HepG2 (cell line): ENCODE measurements at regions not wholly inside any gene's neighbourhood (a gene's known extent, or its start where the extent isn't known, plus 50 kb on each side); places are given as distances from the start of the nearest gene placed in this dataset.

ENCODE experiments used
- ATAC-seq: fragments of 200-7000 bp; cut with Tn5 transposase; 3 replicates; pipeline ENCODE4 v1.9.1; 2020; ENCODE audit warnings: mild to moderate bottlenecking, moderate library complexity
- BruUV-seq: library from RNA; stranded (reverse); fragments of 400-500 nt; replicated peaks from 2 replicates; lab custom pipeline; 2021; lab: Mats Ljungman, UMichigan
- CTCF ChIA-PET: fragments of 300-600 bp; formaldehyde crosslinking; extraction: SDS; loops from one replicate; lab custom pipeline; 2021; ENCODE audit warnings: low total read pairs, inconsistent platforms, low intra/inter-chr PET ratio; lab: Yijun Ruan, JAX
- POLR2A ChIA-PET: fragments of 350-600 bp; sonication (Branson Sonifier 250); formaldehyde crosslinking; loops from one replicate; lab custom pipeline; 2020; ENCODE audit warnings: antibody characterized with exemption, inconsistent platforms; lab: Yijun Ruan, JAX
- DNase-seq: peaks from one replicate; pipeline ENCODE4 v3.0.0-alpha.2; 2015; ENCODE audit warnings: low spot score
- FAIRE-seq: peaks from 3 replicates; lab custom pipeline; 2011; peaks lifted over from hg19 to GRCh38; lab: Jason Lieb, UNC
- H2AFZ ChIP-seq: one replicate; pipeline ENCODE4 v1.6.1; 2011; ENCODE audit warnings: low read length, inconsistent platforms
- H3K27ac ChIP-seq: fragments of 300-600 bp; 3 replicates; pipeline ENCODE4 v1.8.0; 2011; ENCODE audit warnings: mixed run types, mild to moderate bottlenecking, mixed read lengths, low read length, inconsistent platforms; ENCODE audit not compliant: insufficient read depth; ENCODE audit errors: extremely low read length
- H3K27me3 ChIP-seq, 2 experiments: fragments of 200-600 bp in 1 of 2; 2 replicates in 1 of 2; 3 replicates in 1 of 2; pipeline versions ENCODE4 v1.6.0 to v1.8.0; 2011; ENCODE audit warnings: low read length in 2 of 2, mild to moderate bottlenecking in 2 of 2, moderate library complexity in 2 of 2, inconsistent platforms in 1 of 2; ENCODE audit not compliant: insufficient read depth in 2 of 2, control insufficient read depth in 1 of 2
- H3K36me3 ChIP-seq, 2 experiments: fragments of 200-600 bp in 1 of 2; replicated peaks in 1 of 2; 2 replicates in 1 of 2; 3 replicates in 1 of 2; pipeline versions ENCODE4 v1.5.1 to v1.8.0; 2011; ENCODE audit warnings: low read length in 2 of 2, inconsistent platforms in 1 of 2; ENCODE audit not compliant: insufficient read depth in 2 of 2, control insufficient read depth in 1 of 2
- H3K4me1 ChIP-seq: 2 replicates; pipeline ENCODE4 v1.5.1; 2012; ENCODE audit warnings: low read length, inconsistent platforms; ENCODE audit not compliant: insufficient read depth
- H3K4me2 ChIP-seq: 2 replicates; pipeline ENCODE4 v1.6.0; 2011; ENCODE audit warnings: low read depth, low read length, inconsistent platforms
- H3K4me3 ChIP-seq, 3 experiments: fragments of 200-600 bp in 1 of 3; sonication (generic), shearing (Covaris generic) in 1 of 3; replicated peaks in 1 of 3; 2 replicates each; pipeline ENCODE4 v1.5.1; 2011 to 2016; ENCODE audit warnings: low read length in 3 of 3, inconsistent platforms in 2 of 3, low read depth in 2 of 3, mild to moderate bottlenecking in 2 of 3, control low read depth in 1 of 3, mixed read lengths in 1 of 3; ENCODE audit not compliant: insufficient read depth in 1 of 3
- H3K79me2 ChIP-seq: one replicate; pipeline ENCODE4 v1.6.1; 2011; ENCODE audit warnings: low read length, inconsistent platforms; ENCODE audit not compliant: insufficient read depth
- H3K9ac ChIP-seq: 2 replicates; pipeline ENCODE4 v1.6.0; 2011; ENCODE audit warnings: mild to moderate bottlenecking, low read depth, low read length, inconsistent platforms; ENCODE audit not compliant: insufficient read depth
- H3K9me3 ChIP-seq: 2 replicates; pipeline ENCODE4 v1.5.1; 2012; ENCODE audit warnings: mild to moderate bottlenecking, low read length
- H4K20me1 ChIP-seq: 2 replicates; pipeline ENCODE4 v1.6.0; 2011; ENCODE audit warnings: inconsistent platforms, mild to moderate bottlenecking, low read length, moderate library complexity; ENCODE audit not compliant: insufficient read depth
- DZIP1 ChIP-seq: sonication (generic); formaldehyde crosslinking; IDR thresholded peaks from 2 replicates; pipeline ENCODE4 v1.5.0; 2020; ENCODE audit warnings: mild to moderate bottlenecking, missing genetic modification reagents
- ERF ChIP-seq: IDR thresholded peaks from 2 replicates; pipeline ENCODE4 v1.6.1; 2018; ENCODE audit warnings: missing biosample characterization, missing genetic modification reagents
- HDAC1 ChIP-seq: sonication (generic); formaldehyde crosslinking; IDR thresholded peaks from 2 replicates; pipeline ENCODE4 v1.5.1; 2020; ENCODE audit warnings: mild to moderate bottlenecking, missing genetic modification reagents
- TFDP1 ChIP-seq: IDR thresholded peaks from 2 replicates; pipeline ENCODE4 v1.6.1; 2016; ENCODE audit warnings: missing compliant biosample characterization, missing genetic modification reagents, borderline replicate concordance
- TRIM22 ChIP-seq: fragments of 450-650 bp; IDR thresholded peaks from 2 replicates; pipeline ENCODE4 v1.6.1; 2017
- WIZ ChIP-seq: sonication (generic); formaldehyde crosslinking; IDR thresholded peaks from 2 replicates; pipeline ENCODE4 v1.5.1; 2020; ENCODE audit warnings: mild to moderate bottlenecking, missing genetic modification reagents
- YEATS4 ChIP-seq: sonication (generic); formaldehyde crosslinking; IDR thresholded peaks from 2 replicates; pipeline ENCODE4 v1.4.0; 2020; ENCODE audit warnings: missing genetic modification reagents, borderline replicate concordance
- ZBTB14 ChIP-seq: sonication (generic); formaldehyde crosslinking; IDR thresholded peaks from 2 replicates; pipeline ENCODE4 v1.4.0; 2020; ENCODE audit warnings: missing genetic modification reagents
- ZHX2 ChIP-seq, 2 experiments: sonication (generic) in 1 of 2; formaldehyde crosslinking in 1 of 2; IDR thresholded peaks; 2 replicates each; pipeline versions ENCODE4 v1.6.1 to v1.9.0; 2014 to 2022; ENCODE audit warnings: antibody characterized with exemption in 1 of 2, borderline replicate concordance in 1 of 2, inconsistent platforms in 1 of 2, low read depth in 1 of 2, missing genetic modification reagents in 1 of 2
- ZNF180 ChIP-seq: sonication (generic); formaldehyde crosslinking; IDR thresholded peaks from 2 replicates; pipeline ENCODE4 v1.4.0; 2020; ENCODE audit warnings: low read depth, missing genetic modification reagents, borderline replicate concordance
- ZNF839 ChIP-seq: sonication (generic); formaldehyde crosslinking; IDR thresholded peaks from 2 replicates; pipeline ENCODE4 v1.4.0; 2020; ENCODE audit warnings: missing genetic modification reagents, mild to moderate bottlenecking, borderline replicate concordance
- ZSCAN30 ChIP-seq: sonication (generic); formaldehyde crosslinking; IDR thresholded peaks from 2 replicates; pipeline ENCODE4 v1.5.0; 2020; ENCODE audit warnings: mild to moderate bottlenecking, missing genetic modification reagents
- WGBS: methylation state at CpG from one replicate; pipeline ENCODE4 v1.1.6; 2017; ENCODE audit warnings: low lambda C conversion rate; 5-methylcytosine and 5-hydroxymethylcytosine counted together
- in situ Hi-C: cut with HindIII; loops from 2 replicates; pipeline ENCODE4 v1.10.0; 2017; ENCODE audit warnings: low pct_unique_long_range_greater_than_20kb; ENCODE audit not compliant: extremely low pct_ligation_motif_present
- intact Hi-C: fragments of 100-400 bp; cut with micrococcal nuclease; formaldehyde crosslinking; loops from one replicate; pipeline ENCODE4 v1.10.0; 2022; ENCODE audit not compliant: unreplicated experiment

GRCh38 chr5:102622262-102622661 is 123.5 kb upstream of the SLCO6A1 start:
- intact Hi-C loops (no loop called here), in situ Hi-C loops (no loop called here)
- FAIRE-seq (no peak), ATAC-seq (no peak), DNase-seq (no peak)
- no peaks in the 10 kb centered on the region for H3K79me2 ChIP-seq
- H3K4me2 ChIP-seq: no peak overlapping the region
- H3K36me3 ChIP-seq: no peaks in the 10 kb centered on the region
- H3K27ac ChIP-seq: no peak overlapping the region
- ChIA-PET POLR2A (no interaction called here), CTCF (no interaction called here)
- BruUV-seq: no TSS peak
- H3K9ac ChIP-seq: no peak overlapping the region
- no peaks in the 10 kb centered on the region for H3K9me3 ChIP-seq
- no peak overlapping the region for H3K4me3 ChIP-seq
- no peaks in the 10 kb centered on the region for H3K4me1 ChIP-seq
- WGBS: 49% methylated on average over 3 of the region's 3 CpGs
- no peaks in the 10 kb centered on the region for H4K20me1 ChIP-seq
- H3K27me3 ChIP-seq: no peaks in the 10 kb centered on the region; a peak in 1 of 5 replicates
- H2AFZ ChIP-seq: no peak overlapping the region
- TF ChIP-seq TFDP1 (no peak), ZBTB14 (CRISPR knock-in tag) (no peak), WIZ (CRISPR knock-in tag) (no peak), ZNF180 (CRISPR knock-in tag) (no peak), ERF (CRISPR knock-in tag) (no peak), TRIM22 (no peak), YEATS4 (no peak), ZSCAN30 (no peak), ZHX2 (IDR thresholded peaks at IDR 0.05; ENCODE audit: low read depth) (no peak), ZHX2 (CRISPR knock-in tag; IDR thresholded peaks at IDR 0.05; ENCODE audit: borderline replicate concordance) (no peak), ZNF839 (CRISPR knock-in tag) (no peak), HDAC1 (no peak), DZIP1 (CRISPR knock-in tag) (no peak)
